Common myeloid progenitor, CD34-positive (primary cell): ENCODE measurements at regions not wholly inside any gene's neighbourhood (a gene's known extent, or its start where the extent isn't known, plus 50 kb on each side); places are given as distances from the start of the nearest gene placed in this dataset.

ENCODE experiments used
- CTCF ChIA-PET: fragments of 350-600 bp; sonication (Branson Sonifier 250); formaldehyde crosslinking; loops from one replicate; lab custom pipeline; 2021; ENCODE audit warnings: antibody characterized with exemption; lab: Charles Lee
- POLR2A ChIA-PET: fragments of 350-600 bp; sonication (Branson Sonifier 250); formaldehyde crosslinking; loops from one replicate; lab custom pipeline; 2021; ENCODE audit warnings: antibody characterized with exemption; lab: Charles Lee
- DNase-seq, 3 donors: peaks; one replicate each; pipeline versions ENCODE4 v3.0.0 to v3.0.0-alpha.2; 2013
- H3K27ac ChIP-seq, 2 experiments: 1 replicate in 1 of 2; 2 replicates in 1 of 2; pipeline ENCODE4 v1.7.0; 2013; ENCODE audit warnings: inconsistent platforms in 2 of 2, low read length in 2 of 2, mild to moderate bottlenecking in 2 of 2, low read depth in 1 of 2, moderate library complexity in 1 of 2; ENCODE audit not compliant: severe bottlenecking in 2 of 2, insufficient read depth in 1 of 2, poor library complexity in 1 of 2
- H3K27me3 ChIP-seq, 5 experiments: replicated peaks in 2 of 5; 1 replicate in 3 of 5; 2 replicates in 2 of 5; pipeline versions ENCODE4 v1.6.1 to v1.7.0; 2013; ENCODE audit warnings: low read length in 4 of 5, mild to moderate bottlenecking in 2 of 5, moderate library complexity in 2 of 5, inconsistent platforms in 1 of 5; ENCODE audit not compliant: insufficient read depth in 5 of 5, control insufficient read depth in 4 of 5
- H3K36me3 ChIP-seq, 4 experiments: 1 replicate in 2 of 4; 2 replicates in 2 of 4; pipeline versions ENCODE4 v1.6.1 to v1.7.0; 2013; ENCODE audit warnings: low read length in 3 of 4, control low read depth in 1 of 4, mild to moderate bottlenecking in 1 of 4; ENCODE audit not compliant: control insufficient read depth in 4 of 4, insufficient read depth in 4 of 4
- H3K4me1 ChIP-seq, 4 experiments: 1 replicate in 3 of 4; 2 replicates in 1 of 4; pipeline versions ENCODE4 v1.6.1 to v1.7.1; 2013; ENCODE audit warnings: low read length in 3 of 4, mild to moderate bottlenecking in 3 of 4, control low read depth in 1 of 4, inconsistent platforms in 1 of 4, moderate library complexity in 1 of 4; ENCODE audit not compliant: control insufficient read depth in 4 of 4, insufficient read depth in 4 of 4; ENCODE audit errors: control extremely low read depth in 1 of 4
- H3K4me3 ChIP-seq, 7 experiments: 1 replicate in 4 of 7; 2 replicates in 3 of 7; pipeline versions ENCODE4 v1.5.1 to v1.7.0; 2013; ENCODE audit warnings: mild to moderate bottlenecking in 7 of 7, low read length in 6 of 7, moderate library complexity in 6 of 7, inconsistent platforms in 2 of 7, low read depth in 2 of 7, control low read depth in 1 of 7; ENCODE audit not compliant: insufficient read depth in 4 of 7, control insufficient read depth in 1 of 7; ENCODE audit errors: extremely low read depth in 1 of 7
- H3K9me3 ChIP-seq, 5 experiments: 1 replicate in 4 of 5; 2 replicates in 1 of 5; pipeline versions ENCODE4 v1.6.1 to v1.7.1; 2013; ENCODE audit warnings: low read length in 4 of 5, mild to moderate bottlenecking in 2 of 5, inconsistent platforms in 1 of 5, low read depth in 1 of 5, moderate library complexity in 1 of 5; ENCODE audit not compliant: control insufficient read depth in 4 of 5, insufficient read depth in 2 of 5; ENCODE audit errors: control extremely low read depth in 1 of 5
- WGBS: methylation state at CpG from one replicate; pipeline ENCODE4 v1.1.5; 2013; ENCODE audit not compliant: insufficient coverage; 5-methylcytosine and 5-hydroxymethylcytosine counted together

DNA sequence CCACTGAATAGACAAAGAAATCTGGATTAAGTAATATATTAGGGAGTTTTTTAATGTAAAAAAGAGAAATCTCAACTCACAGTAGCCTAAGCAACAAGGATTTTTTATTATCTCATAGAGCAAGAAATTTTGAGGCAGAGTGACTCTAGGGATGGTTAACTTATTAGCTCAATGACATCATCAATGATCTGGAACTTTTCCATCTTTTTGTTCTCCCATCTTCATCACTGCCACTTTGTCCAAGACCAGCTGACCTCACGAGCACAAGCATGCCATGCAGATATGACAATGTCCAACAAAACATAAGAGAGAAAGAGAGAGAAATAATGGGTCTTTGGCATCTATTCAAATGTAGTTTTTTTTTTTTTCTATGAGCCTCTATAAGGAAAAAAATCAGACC is 211.8 kb upstream of the RND3 start:
- ChIA-PET POLR2A (no interaction called here), CTCF (no interaction called here)
- Histone ChIP-seq H3K9me3 (no peaks in the 10 kb centered on the region), H3K4me3 (no peak overlapping the region), H3K4me1 (no peaks in the 10 kb centered on the region), H3K36me3 (no peaks in the 10 kb centered on the region), H3K27me3 (no peaks in the 10 kb centered on the region), H3K27ac (no peak overlapping the region)
- WGBS: no CpG with 5 or more reads among the region's 1 CpG
- no peak for DNase-seq

DNA sequence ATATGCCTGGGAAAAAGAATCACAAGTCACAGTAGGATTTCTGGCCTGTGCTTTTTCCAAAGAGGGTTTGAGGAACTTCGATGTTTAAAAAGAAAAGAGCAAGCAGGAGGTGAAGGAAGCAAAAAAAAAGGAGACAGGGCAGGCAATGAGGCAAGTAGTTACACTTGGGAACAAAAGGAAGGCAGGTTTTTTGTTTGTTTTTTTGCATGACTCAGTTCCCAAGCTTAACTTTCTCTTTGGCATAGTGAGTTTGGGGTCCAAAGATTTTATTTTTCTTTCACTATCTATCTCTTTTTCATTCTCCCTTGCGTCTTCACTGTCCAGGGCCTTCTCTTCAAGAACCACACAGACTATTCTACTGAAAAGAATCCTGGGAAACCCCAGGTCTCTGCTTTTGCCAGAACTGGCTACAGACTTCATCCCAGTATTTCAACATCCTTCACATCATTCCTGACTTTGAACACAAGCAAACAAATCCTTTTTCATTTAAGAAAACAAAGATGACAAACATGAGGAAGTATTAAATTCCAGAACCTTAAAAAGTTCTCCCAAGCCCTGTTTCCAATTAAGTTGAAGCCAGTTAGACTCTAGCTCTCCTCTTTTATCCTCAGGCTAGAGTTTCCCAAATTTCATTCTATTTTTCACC is 210.7 kb upstream of the RND3 start:
- no peak overlapping the region for H3K27ac ChIP-seq
- H3K4me3 ChIP-seq: no peak overlapping the region
- ChIA-PET CTCF (no interaction called here), POLR2A (no interaction called here)
- DNase-seq: no peak
- no peaks in the 10 kb centered on the region for H3K9me3 ChIP-seq
- 96% methylated on average over 2 of the region's 2 CpGs for WGBS
- H3K4me1 ChIP-seq: no peaks in the 10 kb centered on the region
- H3K27me3 ChIP-seq: no peaks in the 10 kb centered on the region
- no peaks in the 10 kb centered on the region for H3K36me3 ChIP-seq

DNA sequence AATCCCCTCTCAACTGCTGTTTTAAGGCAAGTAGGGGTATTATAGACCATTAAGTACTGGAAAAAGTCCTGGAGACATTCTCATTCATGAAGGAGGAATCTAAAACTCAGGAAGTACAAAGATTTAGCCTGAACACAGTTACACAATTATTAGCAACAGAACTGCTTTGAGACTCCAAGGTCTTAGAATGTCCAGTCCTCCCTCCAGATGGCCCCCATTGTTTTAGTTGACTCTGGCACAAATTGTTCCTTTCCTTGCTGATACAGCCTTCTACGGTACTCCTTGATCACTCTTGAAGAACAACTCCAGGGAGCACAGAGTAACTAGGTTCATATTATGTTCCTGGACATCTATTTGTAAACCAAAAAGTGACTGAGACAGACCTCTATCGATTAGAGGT is 210.1 kb upstream of the RND3 start:
- ChIA-PET CTCF (no interaction called here), POLR2A (no interaction called here)
- Histone ChIP-seq H3K27ac (no peak overlapping the region), H3K27me3 (no peaks in the 10 kb centered on the region), H3K4me3 (no peak overlapping the region), H3K36me3 (no peaks in the 10 kb centered on the region), H3K9me3 (peaks cover 0 to 1% (median 0%) of the 10 kb centered on the region in 5 experiments), H3K4me1 (no peaks in the 10 kb centered on the region)
- no peak for DNase-seq
- WGBS: 83% methylated on average over 1 of the region's 2 CpGs

DNA sequence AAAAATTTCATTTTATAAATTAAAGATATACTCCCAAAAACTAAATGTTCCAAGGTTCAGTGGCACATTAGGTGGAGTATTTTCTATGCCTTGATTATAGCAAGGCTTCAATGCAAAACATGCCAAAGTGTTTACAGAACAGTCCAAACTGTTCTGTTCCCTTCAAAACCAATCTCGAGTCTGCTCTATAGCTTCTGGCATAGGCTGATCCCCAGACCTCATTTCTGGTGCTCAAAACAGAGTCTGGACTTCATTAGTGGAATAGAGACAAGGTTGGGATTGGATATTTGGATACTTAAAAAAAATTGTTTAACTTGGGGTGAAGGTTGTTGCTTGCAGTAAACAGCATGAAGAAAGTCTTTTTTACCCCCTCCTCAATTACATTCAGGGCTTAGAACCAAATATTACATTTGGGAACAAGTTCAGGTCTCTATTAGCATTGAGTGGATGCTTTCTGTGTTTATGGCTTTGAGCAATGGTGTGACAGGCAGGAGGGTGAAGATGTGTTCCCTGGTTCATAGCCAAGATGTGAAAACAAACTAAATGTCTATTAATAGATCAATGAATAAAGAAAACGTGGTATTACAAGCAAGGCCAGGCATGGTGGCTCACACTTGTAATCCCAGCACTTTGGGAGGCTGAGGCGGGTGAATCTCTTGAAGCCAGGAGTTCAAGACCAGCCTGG is 208.1 kb upstream of the RND3 start:
- CTCF ChIA-PET: no interaction called here
- Histone ChIP-seq H3K4me1 (no peaks in the 10 kb centered on the region), H3K9me3 (peaks cover 0 to 1% (median 0%) of the 10 kb centered on the region in 5 experiments), H3K27me3 (no peaks in the 10 kb centered on the region), H3K27ac (no peak overlapping the region), H3K4me3 (no peak overlapping the region), H3K36me3 (no peaks in the 10 kb centered on the region)
- no peak for DNase-seq
- WGBS: 94% methylated on average over 2 of the region's 3 CpGs
- POLR2A ChIA-PET: no interaction called here

DNA sequence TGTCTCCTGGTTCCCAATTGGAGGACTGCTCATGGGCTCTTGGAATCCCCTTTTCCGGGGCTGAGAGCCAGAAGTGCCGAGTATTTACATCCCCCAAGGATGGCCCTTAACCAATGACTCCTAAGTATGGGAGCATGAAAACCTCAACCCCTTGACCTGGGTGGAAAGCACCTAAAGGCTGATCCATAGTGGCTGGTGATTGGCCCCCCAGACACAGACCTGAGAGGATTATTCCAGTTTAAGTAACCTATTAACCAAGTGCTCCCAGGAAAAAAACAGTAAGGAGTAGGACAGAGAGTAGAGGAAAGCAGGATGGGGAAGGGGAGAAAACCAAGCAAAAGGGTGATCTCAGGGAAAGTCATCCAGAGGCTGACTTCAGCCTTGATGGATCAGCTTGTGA is 206.1 kb upstream of the RND3 start:
- POLR2A ChIA-PET: no interaction called here
- no peak for DNase-seq
- H3K36me3 ChIP-seq: no peaks in the 10 kb centered on the region
- CTCF ChIA-PET: no interaction called here
- peaks cover 0 to 1% (median 0%) of the 10 kb centered on the region in 5 experiments for H3K9me3 ChIP-seq
- no peak overlapping the region for H3K4me3 ChIP-seq
- no peak overlapping the region for H3K27ac ChIP-seq
- no peaks in the 10 kb centered on the region for H3K4me1 ChIP-seq
- no peaks in the 10 kb centered on the region for H3K27me3 ChIP-seq
- 100% methylated on average over 1 of the region's 2 CpGs for WGBS

DNA sequence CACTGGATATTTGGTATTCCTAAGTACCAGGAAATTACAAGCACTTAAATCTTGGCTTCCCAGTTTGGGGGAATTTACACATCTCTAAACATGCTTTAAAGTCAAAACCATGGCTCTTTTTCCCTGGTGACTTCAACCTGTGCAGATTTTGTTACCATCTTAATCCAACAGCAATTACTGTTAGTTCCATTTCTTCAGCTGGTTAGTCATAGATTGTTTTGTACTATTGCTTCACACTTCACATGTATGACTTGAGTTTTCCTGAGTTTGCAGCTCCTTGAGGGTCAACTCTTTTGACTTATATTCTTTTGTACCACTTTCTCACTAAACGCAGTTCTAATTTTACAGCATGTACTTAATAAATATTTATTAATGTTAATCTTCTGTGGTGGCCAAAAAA is 203.4 kb upstream of the RND3 start:
- Histone ChIP-seq H3K4me3 (no peak overlapping the region), H3K9me3 (peaks cover 0 to 1% (median 0%) of the 10 kb centered on the region in 5 experiments), H3K4me1 (no peaks in the 10 kb centered on the region), H3K27ac (no peak overlapping the region), H3K36me3 (no peaks in the 10 kb centered on the region), H3K27me3 (no peaks in the 10 kb centered on the region)
- no peak for DNase-seq
- WGBS: no CpG with 5 or more reads among the region's 1 CpG
- ChIA-PET POLR2A (no interaction called here), CTCF (no interaction called here)

DNA sequence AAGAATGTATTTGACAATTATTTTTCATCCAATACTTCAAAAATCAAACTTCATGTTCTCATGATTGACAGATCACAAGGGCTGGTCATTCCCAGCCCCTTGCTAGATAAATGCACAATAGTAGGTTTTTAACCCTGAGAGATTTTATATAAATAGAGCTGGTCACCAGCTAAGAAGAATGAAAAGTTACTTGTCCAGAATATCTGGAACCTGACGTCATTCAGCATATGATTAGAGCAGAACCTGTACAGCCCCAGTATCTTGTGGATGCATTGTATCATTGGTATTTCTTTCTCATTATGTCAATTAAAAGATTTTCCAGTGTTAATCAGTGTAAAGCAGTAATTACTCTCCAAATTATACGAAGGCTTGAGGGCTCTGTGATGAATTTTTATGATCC is 202.8 kb upstream of the RND3 start:
- ChIA-PET POLR2A (no interaction called here), CTCF (no interaction called here)
- no peaks in the 10 kb centered on the region for H3K4me1 ChIP-seq

More for the DNA sequence above, 202.8 kb upstream of the RND3 start:
- Histone ChIP-seq H3K27ac (no peak overlapping the region), H3K27me3 (no peaks in the 10 kb centered on the region), H3K36me3 (no peaks in the 10 kb centered on the region), H3K9me3 (peaks cover 0 to 1% (median 0%) of the 10 kb centered on the region in 5 experiments), H3K4me3 (no peak overlapping the region)
- WGBS: no CpG with 5 or more reads among the region's 2 CpGs
- DNase-seq: no peak
